ENCODE measurements at regions not wholly inside any gene's neighbourhood (a gene's known extent, or its start where the extent isn't known, plus 50 kb on each side); places are given as distances from the start of the nearest gene placed in this dataset.

DNA sequence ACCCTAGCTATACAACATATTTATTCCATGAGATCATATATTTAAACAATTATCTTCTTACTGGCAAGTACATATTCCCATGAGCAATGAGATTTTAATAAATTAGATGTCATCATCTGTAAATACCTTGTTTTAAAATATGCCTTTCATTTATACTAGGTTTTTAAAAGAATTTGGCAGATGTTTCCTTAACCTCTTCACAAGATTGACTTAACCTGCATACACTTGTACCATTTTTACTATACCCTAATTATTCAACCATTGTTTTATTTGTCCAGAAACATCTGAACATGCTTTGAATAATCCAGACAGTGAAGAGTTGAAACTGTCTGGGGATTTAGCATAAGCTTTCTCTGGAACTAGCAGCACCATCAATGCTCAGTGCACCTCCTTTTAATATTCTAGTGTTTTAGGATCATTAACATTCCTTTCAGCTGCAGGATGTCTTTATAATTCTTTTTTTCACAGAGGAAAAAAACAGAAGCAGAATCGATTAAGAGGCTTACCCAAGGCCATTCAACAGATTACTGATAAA is 188.0 kb upstream of the TENT5A start:
- TF ChIP-seq EP300 (IDR thresholded peaks at IDR 0.05) (no peak), CTCF (IDR thresholded peaks at IDR 0.05) (no peak), POLR2A (IDR thresholded peaks at IDR 0.05) (no peak)
